HuH-7 (cell line): ENCODE measurements at regions not wholly inside any gene's neighbourhood (a gene's known extent, or its start where the extent isn't known, plus 50 kb on each side); places are given as distances from the start of the nearest gene placed in this dataset.

Experiments
- DNase-seq: peaks from one replicate; pipeline ENCODE4 v3.0.0; 2011; ENCODE audit warnings: low spot score

- no peak for DNase-seq
Measured at GRCh38 chr11:32161293-32161692, 70.4 kb downstream of the RCN1 start.

GRCh38 chr11:32162351-32162750, 71.5 kb downstream of the RCN1 start:
- DNase-seq = no peak

DNA sequence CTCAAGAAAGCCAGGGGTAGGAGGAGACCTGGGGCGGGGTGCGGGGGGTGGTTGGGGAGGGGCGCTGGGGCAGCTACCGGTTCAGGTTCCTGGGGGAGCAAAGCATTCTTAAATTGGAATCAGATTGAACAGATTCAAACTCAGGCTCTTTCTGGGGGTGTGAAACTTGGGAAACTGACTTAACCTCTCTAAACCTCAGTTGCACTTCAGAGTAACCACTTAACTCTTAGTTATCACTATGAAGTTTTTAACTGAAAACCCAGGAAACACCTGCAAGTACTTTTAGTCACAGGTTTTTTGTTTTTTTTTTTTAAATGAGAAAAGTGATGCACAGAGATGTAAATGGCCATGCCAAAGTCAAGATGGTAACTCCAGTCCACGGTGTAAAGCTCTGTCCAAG, 72.0 kb downstream of the RCN1 start:
- DNase-seq = no peak

DNA sequence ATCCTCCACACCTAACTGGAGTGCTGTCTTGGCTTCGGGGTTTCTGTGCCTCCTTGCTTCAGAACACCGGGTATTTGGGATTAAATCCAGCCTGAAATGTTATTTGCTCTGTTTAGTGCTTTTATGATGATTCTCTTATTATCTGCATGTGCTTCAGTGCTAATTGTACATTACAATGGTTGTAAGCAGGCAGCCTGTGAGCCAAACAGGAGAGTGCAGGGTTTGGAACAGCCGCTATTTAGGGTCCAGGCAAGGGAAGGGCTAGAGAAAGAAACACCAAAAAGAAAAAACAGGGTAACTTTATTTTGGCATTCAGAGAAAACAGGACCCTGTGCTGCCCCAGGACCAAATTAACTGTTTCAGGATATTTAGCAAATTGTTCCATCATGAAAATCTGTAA, 72.7 kb downstream of the RCN1 start:
- DNase-seq = no peak

DNA sequence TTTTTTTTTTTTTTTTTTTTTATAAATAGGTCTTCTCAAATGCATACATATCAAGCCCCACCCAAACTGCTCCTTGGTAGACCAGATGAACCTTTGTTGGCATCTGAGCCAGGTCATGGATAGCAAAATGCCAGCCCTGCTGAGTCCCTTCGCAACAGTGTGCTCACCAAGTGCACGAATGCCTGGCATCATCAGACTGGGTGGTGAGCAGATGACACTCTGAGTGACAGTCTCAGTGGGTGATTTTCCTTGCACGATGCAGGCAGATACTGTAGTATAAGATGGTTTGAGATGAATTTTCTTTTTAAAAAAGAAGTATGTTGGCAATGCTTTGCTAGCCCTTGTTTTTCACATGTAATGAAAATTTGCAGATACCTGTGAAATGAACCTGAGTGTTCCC, 74.0 kb downstream of the RCN1 start:
- no peak for DNase-seq

DNA sequence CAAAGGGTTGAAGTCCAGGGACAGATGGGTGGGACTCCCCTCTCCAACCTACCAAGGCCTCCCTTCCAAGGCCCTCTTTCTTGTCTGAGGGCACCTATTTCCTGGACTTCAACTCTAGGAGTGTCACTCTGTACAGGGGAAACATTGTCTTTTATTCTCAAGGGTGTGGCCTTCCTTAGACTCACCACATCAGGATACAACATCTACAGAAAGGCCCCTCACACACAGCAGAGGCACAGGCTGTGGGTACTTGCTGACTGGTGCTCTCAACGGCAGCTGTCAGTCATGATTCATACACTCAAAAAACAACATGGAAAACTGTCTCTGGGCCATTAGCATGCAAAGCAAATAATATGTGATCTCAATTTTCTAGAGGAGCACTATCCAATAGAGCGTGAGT, 78.0 kb downstream of the RCN1 start:
- no peak for DNase-seq

- DNase-seq = no peak
Measured at GRCh38 chr11:32171445-32171844, 80.6 kb downstream of the RCN1 start.

- no peak for DNase-seq
Measured at GRCh38 chr11:32172041-32172847, 81.4 kb downstream of the RCN1 start.

- peak; percentile 76 for DNase-seq
Measured at GRCh38 chr11:32172848-32173834, 82.3 kb downstream of the RCN1 start.

DNA sequence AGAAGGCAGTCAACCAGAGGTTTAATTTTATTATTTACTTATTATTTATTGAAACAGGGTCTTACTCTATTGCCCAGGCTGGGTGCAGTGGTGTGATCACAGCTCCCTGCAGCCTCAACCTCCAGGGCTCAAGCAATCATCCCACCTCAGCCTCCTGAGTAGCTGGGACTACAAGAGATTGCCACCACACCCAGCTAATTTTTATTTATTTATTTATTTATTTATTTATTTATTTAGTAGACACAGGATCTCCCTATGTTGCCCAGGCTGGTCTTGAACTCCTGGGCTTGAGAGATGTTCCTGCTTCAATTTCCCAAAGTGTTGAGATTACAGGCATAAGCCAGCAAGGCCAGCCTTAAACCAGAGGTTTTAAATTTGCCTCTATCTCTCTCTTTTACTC, 83.1 kb downstream of the RCN1 start:
- DNase-seq = no peak

- peak; percentile 70 for DNase-seq
Measured at GRCh38 chr11:32176223-32176934, 85.5 kb downstream of the RCN1 start.

GRCh38 chr11:32178692-32179091, 87.8 kb downstream of the RCN1 start:
- no peak for DNase-seq

GRCh38 chr11:32183512-32183911, 92.6 kb downstream of the RCN1 start:
- no peak for DNase-seq

- no peak for DNase-seq
Measured at GRCh38 chr11:32184041-32184722, 93.3 kb downstream of the RCN1 start.

DNA sequence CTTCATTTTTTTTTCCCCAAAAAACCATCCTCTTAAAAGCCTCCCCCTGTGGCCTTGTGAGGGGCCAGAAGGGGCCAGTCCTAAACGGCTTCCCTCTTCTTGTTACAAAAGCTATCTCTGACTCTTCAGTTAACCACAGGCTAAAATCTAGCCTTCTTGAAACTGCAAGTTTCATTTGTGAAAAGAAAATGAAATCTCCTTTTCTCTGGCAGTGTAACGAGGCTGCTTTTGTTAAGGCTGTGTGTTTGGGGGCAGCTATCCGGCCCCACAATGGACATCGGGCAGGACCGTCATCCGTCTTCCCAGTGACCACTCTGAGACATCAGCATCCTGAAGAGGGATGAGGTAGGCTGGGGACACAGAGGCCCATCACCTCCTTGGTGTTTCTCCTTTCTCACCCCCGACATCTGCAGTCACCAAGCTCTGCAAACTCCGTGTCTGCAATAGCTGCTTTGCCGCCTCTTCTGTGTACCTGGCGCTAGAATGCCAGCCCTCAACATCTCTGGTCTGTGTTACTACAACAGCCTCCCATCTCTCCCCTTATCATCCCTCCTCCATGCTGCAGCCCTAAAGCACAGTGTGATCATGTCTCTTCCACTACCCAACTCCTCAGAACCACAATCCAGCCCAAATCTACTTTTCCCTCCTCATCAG, 94.0 kb downstream of the RCN1 start:
- DNase-seq = no peak

DNA sequence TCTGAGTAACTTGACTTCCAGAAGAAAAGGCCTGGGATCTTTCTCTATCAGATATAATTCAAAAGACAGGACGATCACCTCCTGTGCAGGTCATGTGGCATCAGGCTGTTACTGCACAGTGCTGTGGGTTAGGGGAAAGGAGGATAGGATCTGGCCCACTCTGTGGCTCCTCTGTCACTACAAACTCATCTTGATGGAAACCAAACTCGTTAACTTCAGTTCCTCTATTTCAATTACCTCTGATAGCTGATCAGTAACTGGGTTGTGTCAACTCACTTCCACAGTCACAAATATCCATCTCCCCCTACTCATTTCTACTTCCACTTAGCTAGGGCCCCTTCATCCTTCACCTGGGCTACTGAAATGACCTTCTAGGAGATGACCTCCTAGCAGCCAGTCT, 95.2 kb downstream of the RCN1 start:
- DNase-seq = no peak

GRCh38 chr11:32187111-32187510, 96.2 kb downstream of the RCN1 start:
- no peak for DNase-seq

- peak; percentile 29 for DNase-seq
Measured at GRCh38 chr11:32188785-32189184, 97.9 kb downstream of the RCN1 start.

- no peak for DNase-seq
Measured at GRCh38 chr11:32196137-32196536, 105.3 kb downstream of the RCN1 start.

- no peak for DNase-seq
Measured at GRCh38 chr11:32198053-32198452, 107.2 kb downstream of the RCN1 start.

GRCh38 chr11:32200136-32200847, 109.4 kb downstream of the RCN1 start:
- DNase-seq = no peak
